Suprapubic skin (tissue), 4 donors: ENCODE measurements at regions not wholly inside any gene's neighbourhood (a gene's known extent, or its start where the extent isn't known, plus 50 kb on each side); places are given as distances from the start of the nearest gene placed in this dataset.

Experiments used
- EP300 ChIP-seq: sonication (generic); formaldehyde crosslinking; IDR thresholded peaks from one replicate; pipeline ENCODE4 v1.6.1; 2017; ENCODE audit warnings: antibody characterized with exemption
- POLR2A ChIP-seq, 2 donors: fragments of 450-650 bp; IDR thresholded peaks; one replicate each; pipeline ENCODE4 v1.6.1; 2017; ENCODE audit warnings: antibody characterized with exemption in 2 of 2, mild to moderate bottlenecking in 2 of 2, moderate library complexity in 2 of 2
- POLR2AphosphoS5 ChIP-seq, 3 donors: sonication (generic); formaldehyde crosslinking; IDR thresholded peaks; one replicate each; pipeline ENCODE4 v1.6.1; 2017; ENCODE audit warnings: antibody characterized with exemption in 3 of 3
- TF ChIP-seq, protein P1 (sequence below), 2 donors: fragments of 200-600 bp in 1 of 2; fragments of 450-650 bp in 1 of 2; sonication (generic) in 1 of 2; IDR thresholded peaks; one replicate each; pipeline ENCODE4 v1.5.1; 2016 to 2019; ENCODE audit warnings: antibody characterized with exemption in 2 of 2, mild to moderate bottlenecking in 1 of 2, moderate library complexity in 1 of 2

DNA sequence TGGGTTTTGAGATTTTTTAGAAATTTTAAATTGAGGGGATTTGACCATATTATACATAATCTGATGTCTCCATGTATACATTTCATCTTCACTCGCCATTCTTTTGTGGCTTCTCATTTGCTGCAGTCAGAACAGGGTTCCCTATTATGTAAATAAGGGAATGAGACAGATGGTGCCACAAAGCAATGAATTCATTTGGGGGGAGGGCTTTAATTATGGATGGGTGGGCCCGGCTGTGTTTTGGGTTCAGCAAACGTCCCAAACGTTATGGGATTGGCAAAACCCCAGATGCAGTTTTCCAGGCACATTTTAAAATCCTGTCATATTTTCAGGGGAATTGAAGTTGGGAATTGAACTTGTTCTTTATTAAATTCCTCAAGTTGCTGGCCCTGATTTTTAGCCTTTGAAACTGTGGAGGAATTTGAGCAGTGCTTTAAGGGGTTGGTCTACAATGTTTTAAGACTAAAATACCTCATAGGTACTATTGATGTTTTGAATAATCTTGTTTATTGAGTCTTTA lies 558.5 kb upstream of the ZNF462 start:
- TF ChIP-seq, protein P1, sequence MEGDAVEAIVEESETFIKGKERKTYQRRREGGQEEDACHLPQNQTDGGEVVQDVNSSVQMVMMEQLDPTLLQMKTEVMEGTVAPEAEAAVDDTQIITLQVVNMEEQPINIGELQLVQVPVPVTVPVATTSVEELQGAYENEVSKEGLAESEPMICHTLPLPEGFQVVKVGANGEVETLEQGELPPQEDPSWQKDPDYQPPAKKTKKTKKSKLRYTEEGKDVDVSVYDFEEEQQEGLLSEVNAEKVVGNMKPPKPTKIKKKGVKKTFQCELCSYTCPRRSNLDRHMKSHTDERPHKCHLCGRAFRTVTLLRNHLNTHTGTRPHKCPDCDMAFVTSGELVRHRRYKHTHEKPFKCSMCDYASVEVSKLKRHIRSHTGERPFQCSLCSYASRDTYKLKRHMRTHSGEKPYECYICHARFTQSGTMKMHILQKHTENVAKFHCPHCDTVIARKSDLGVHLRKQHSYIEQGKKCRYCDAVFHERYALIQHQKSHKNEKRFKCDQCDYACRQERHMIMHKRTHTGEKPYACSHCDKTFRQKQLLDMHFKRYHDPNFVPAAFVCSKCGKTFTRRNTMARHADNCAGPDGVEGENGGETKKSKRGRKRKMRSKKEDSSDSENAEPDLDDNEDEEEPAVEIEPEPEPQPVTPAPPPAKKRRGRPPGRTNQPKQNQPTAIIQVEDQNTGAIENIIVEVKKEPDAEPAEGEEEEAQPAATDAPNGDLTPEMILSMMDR (IDR thresholded peaks at IDR 0.05) = no peak
- TF ChIP-seq POLR2A (IDR thresholded peaks at IDR 0.05) (no peak), POLR2AphosphoS5 (IDR thresholded peaks at IDR 0.05) (no peak), EP300 (no peak)
